ENCODE measurements at regions not wholly inside any gene's neighbourhood (a gene's known extent, or its start where the extent isn't known, plus 50 kb on each side); places are given as distances from the start of the nearest gene placed in this dataset.
"Not testable (repeated sequence)": the region's sequence is repeated elsewhere in the genome, so short reads cannot be mapped to it uniquely, and the experiment has no call there.

DNA sequence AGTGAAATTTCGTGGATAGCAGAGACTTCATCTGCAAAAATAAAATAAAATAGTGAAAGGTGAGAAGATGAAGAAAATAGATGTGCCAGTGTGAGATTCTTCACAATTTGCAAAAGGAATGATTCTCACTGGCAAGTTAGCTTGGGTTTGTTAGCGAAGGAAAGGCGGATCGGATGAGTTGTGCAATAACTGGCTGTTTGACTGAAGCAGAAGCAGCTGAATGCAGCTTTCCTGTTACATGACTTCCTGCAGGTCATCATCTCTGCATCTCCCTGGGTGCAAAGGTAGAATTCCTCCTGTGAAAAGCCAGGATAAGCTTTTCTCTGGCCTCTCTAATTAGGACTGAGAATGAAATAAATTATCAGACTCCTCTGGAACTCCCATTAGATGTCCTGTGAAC is 263.1 kb upstream of the CHRM3 start:
- ATAC-seq, result peak; percentile 48
- Histone ChIP-seq H3K4me1 (ENCODE audit: low read depth) (no peaks in the 10 kb centered on the region), H3K36me3 (ENCODE audit: low read depth) (no peaks in the 10 kb centered on the region), H3K9me3 (no peaks in the 10 kb centered on the region), H3K4me3 (no peak overlapping the region)
- TF ChIP-seq, protein P1, sequence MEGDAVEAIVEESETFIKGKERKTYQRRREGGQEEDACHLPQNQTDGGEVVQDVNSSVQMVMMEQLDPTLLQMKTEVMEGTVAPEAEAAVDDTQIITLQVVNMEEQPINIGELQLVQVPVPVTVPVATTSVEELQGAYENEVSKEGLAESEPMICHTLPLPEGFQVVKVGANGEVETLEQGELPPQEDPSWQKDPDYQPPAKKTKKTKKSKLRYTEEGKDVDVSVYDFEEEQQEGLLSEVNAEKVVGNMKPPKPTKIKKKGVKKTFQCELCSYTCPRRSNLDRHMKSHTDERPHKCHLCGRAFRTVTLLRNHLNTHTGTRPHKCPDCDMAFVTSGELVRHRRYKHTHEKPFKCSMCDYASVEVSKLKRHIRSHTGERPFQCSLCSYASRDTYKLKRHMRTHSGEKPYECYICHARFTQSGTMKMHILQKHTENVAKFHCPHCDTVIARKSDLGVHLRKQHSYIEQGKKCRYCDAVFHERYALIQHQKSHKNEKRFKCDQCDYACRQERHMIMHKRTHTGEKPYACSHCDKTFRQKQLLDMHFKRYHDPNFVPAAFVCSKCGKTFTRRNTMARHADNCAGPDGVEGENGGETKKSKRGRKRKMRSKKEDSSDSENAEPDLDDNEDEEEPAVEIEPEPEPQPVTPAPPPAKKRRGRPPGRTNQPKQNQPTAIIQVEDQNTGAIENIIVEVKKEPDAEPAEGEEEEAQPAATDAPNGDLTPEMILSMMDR (IDR thresholded peaks at IDR 0.05), result no peak
- intact Hi-C loops (cut with DNase I, micrococcal nuclease), result no loop called here
- DNase-seq, result no peak

DNA sequence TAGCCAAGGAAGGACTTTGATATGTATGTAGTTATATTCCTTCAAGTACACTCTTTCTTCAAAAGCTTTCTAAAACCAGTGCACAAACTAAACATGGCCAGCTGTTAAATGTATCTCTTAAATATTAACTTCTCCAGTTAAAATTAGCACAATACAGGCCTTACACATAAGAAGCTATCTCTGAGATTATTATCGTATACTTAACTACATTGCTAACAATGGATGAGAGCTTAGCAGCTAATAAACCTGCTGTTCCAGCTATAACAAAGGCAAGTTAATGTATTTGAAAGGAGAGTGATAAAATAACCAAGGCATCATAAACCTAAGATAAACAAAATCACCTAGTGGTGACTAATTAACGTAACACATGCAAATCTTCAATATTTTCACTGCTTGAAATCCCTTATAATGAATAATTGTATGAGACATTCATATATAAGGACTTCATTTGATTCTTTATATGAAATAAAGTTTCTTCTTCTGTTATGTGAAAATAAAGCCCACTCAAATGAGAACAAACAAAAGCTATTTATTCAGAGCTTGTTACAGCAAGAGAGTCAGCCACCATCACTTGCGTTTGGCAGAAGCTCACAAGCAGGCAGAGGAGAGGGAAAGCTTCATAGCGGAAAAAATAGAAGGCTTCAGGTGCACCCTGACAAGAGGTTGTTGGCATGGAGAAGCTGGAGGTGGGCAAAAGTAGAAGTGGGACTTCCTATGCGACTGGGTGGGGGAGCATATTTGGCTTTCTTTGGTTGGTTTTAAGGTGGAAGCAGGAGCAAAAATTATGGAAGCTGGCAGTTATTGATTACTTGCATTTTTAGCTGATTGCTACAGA is 274.1 kb upstream of the CHRM3 start:
- DNase-seq (no peak), ATAC-seq (peak; percentile 68)
- intact Hi-C loops (cut with DNase I, micrococcal nuclease), result no loop called here
- Histone ChIP-seq H3K4me1 (ENCODE audit: low read depth) (no peaks in the 10 kb centered on the region), H3K36me3 (ENCODE audit: low read depth) (no peaks in the 10 kb centered on the region), H3K9me3 (no peaks in the 10 kb centered on the region), H3K4me3 (no peak overlapping the region)
- TF ChIP-seq, protein P1 (IDR thresholded peaks at IDR 0.05), result no peak

DNA sequence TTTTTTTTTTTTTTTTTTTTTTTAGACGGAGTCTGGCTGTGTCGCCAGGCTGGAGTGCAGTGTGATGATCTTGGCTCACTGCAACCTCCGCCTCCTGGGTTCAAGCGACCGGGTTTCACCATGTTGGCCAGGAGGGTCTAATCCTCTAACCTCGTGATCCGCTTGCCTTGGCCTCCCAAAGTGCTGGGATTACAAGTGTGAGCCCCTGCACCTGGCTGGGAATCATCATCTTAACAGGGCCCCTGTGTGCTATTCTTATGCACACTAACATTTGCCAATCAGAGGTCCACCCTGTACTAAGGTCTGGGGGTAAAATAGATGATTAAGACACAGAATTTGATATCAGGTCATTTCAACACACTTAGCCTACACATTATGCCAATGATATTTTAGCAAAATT is 278.7 kb upstream of the CHRM3 start:
- intact Hi-C loops (cut with DNase I, micrococcal nuclease), result no loop called here
- ATAC-seq, result no peak
- TF ChIP-seq, protein P1 (IDR thresholded peaks at IDR 0.05), result no peak
- Histone ChIP-seq H3K9me3 (no peaks in the 10 kb centered on the region), H3K4me1 (ENCODE audit: low read depth) (no peaks in the 10 kb centered on the region), H3K36me3 (ENCODE audit: low read depth) (no peaks in the 10 kb centered on the region), H3K4me3 (no peak overlapping the region)
- no peak for DNase-seq

DNA sequence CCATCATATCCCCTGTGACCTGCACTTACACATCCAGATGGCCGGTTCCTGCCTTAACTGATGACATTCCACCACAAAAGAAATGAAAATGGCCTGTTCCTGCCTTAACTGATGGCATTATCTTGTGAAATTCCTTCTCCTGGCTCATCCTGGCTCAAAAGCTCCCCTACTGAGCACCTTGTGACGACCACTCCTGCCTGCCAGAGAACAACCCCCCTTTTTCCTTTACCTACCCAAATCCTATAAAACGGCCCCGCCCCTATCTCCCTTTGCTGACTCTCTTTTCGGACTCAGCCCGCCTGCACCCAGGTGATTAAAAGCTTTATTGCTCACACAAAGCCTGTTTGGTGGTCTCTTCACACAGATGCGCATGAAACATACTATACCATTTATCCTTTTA is 279.7 kb upstream of the CHRM3 start:
- DNase-seq; ATAC-seq; H3K36me3 ChIP-seq (ENCODE audit: low read depth); H3K4me1 ChIP-seq (ENCODE audit: low read depth); H3K4me3 ChIP-seq; H3K9me3 ChIP-seq; intact Hi-C loops (cut with DNase I, micrococcal nuclease): not testable (repeated sequence)

DNA sequence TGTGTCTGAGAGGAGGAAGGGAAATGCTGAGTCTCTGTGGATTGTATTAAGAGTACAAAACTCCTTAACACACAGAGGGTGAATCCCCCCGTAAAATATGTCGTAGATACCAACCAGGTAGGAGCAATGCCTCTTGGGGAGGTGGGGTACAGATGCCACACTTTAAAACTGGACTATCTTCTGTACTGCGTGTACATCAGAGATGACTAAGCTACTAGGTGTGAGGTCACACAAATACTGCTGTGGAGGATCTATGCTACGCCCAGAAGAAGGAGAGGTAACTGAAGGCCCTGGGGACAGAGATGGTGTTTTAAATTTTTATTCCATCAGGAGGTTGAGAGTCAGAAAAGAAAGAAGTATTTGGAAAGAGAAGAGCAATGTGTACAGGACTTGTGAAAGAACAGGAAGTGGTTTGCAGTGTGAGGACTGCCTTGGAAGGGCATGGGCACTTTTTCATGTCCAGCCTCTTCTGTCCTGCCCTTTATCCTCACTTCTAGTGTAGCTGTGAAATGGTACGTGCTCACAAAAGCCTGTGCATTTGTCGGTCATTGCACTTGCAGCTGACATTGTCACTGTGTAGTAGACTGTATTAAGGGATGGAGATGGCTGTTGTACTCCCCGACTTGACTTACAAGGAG is 287.8 kb upstream of the CHRM3 start:
- ATAC-seq (no peak), DNase-seq (no peak)
- Histone ChIP-seq H3K9me3 (no peaks in the 10 kb centered on the region), H3K4me1 (ENCODE audit: low read depth) (no peaks in the 10 kb centered on the region), H3K4me3 (no peak overlapping the region), H3K36me3 (ENCODE audit: low read depth) (no peaks in the 10 kb centered on the region)
- TF ChIP-seq, protein P1 (IDR thresholded peaks at IDR 0.05), result no peak
- intact Hi-C loops (cut with DNase I, micrococcal nuclease), result no loop called here

DNA sequence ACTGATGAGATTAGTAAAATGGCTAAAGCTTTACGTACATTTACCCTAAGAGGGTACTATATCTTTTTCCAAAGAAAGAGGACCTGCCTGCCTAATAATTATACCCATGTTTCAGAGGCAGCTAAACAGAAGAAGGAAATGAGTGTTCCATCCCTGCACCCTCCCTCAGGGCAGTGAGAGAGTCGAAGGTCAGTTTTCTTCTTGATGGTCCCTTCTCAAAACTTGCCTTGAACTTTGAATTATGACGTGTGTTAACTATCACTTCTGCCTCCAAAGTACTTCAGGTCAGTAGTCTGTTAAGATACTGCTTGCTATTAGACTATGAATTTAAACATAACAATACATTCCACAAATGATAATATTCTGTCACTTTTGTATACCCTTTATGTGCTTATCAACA is 294.8 kb upstream of the CHRM3 start:
- DNase-seq (no peak), ATAC-seq (no peak)
- Histone ChIP-seq H3K9me3 (no peaks in the 10 kb centered on the region), H3K36me3 (ENCODE audit: low read depth) (no peaks in the 10 kb centered on the region), H3K4me1 (ENCODE audit: low read depth) (no peaks in the 10 kb centered on the region), H3K4me3 (no peak overlapping the region)
- TF ChIP-seq, protein P1 (IDR thresholded peaks at IDR 0.05), result no peak
- intact Hi-C loops (cut with DNase I, micrococcal nuclease), result no loop called here

Data from mucosa of descending colon (tissue), 3 donors.